ENCODE measurements at regions not wholly inside any gene's neighbourhood (a gene's known extent, or its start where the extent isn't known, plus 50 kb on each side); places are given as distances from the start of the nearest gene placed in this dataset.

DNA sequence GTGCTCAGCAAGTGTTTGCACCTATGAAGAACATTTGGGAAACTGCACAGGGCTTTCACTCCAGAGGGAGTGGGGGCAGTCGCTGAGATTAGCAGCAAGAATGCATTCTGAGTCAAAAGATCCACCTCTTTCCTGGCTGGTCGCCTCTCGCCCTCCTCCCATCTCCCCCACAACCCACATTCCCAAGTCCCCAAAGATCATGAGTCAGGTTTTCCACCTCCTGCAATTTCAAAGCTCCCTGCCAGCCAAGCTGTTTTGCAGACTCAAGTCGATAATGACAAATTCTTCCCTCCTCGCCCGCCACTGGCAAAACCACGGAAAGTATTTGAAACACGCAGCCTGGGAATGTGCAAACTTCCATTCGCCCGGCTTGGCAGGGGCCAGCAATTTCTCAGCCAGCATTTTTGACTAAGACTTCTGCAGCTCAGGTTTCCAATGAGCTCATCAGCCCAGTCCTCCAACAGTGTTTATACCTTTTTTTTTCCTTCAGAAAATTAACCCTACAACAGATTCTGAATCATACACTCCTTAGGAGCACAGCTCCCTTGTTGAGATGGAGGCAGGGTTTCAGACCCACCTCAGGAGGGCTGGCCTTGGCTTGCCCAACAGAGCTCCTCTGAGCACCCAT, 181.4 kb downstream of the SMAD6 start:
- Histone ChIP-seq H3K4me3 (ENCODE audit: low read depth, low read length) (no peak overlapping the region), H3K9me3 (no peaks in the 10 kb centered on the region), H3K4me1 (no peaks in the 10 kb centered on the region), H3K27me3 (no peaks in the 10 kb centered on the region), H3K36me3 (no peaks in the 10 kb centered on the region)
- TF ChIP-seq, protein P1, sequence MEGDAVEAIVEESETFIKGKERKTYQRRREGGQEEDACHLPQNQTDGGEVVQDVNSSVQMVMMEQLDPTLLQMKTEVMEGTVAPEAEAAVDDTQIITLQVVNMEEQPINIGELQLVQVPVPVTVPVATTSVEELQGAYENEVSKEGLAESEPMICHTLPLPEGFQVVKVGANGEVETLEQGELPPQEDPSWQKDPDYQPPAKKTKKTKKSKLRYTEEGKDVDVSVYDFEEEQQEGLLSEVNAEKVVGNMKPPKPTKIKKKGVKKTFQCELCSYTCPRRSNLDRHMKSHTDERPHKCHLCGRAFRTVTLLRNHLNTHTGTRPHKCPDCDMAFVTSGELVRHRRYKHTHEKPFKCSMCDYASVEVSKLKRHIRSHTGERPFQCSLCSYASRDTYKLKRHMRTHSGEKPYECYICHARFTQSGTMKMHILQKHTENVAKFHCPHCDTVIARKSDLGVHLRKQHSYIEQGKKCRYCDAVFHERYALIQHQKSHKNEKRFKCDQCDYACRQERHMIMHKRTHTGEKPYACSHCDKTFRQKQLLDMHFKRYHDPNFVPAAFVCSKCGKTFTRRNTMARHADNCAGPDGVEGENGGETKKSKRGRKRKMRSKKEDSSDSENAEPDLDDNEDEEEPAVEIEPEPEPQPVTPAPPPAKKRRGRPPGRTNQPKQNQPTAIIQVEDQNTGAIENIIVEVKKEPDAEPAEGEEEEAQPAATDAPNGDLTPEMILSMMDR (IDR thresholded peaks at IDR 0.05; ENCODE audit: low read depth, low read length), result no peak
- no peak for DNase-seq

DNA sequence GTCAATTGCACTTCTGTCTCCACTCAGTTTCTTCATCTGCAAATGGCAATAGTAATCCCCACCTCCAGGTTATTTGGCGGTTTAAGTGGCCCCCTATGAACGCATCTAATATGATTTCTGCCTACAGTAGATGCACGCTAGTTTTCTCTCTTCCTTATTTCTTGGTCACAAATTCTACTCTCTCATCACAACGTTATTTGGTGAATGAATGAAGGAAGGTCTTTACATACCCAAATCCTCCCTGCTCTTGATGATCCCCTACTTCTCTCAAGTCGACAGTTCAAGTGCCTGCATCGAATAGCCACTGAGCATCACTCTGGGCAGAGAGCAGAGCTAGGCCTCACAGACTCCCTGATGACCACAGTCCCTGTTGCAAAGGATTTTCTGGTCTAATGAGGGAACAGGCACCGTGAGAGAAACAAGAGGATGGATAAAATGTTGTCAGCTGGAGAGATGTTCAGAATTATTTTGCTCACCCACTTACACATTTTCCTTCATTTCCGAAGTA, 181.2 kb upstream of the SMAD3 start:
- Histone ChIP-seq H3K4me3 (ENCODE audit: low read depth, low read length) (no peak overlapping the region), H3K27me3 (no peaks in the 10 kb centered on the region), H3K36me3 (no peaks in the 10 kb centered on the region), H3K4me1 (no peaks in the 10 kb centered on the region), H3K9me3 (no peaks in the 10 kb centered on the region)
- TF ChIP-seq, protein P1 (IDR thresholded peaks at IDR 0.05; ENCODE audit: low read depth, low read length), result no peak
- no peak for DNase-seq

DNA sequence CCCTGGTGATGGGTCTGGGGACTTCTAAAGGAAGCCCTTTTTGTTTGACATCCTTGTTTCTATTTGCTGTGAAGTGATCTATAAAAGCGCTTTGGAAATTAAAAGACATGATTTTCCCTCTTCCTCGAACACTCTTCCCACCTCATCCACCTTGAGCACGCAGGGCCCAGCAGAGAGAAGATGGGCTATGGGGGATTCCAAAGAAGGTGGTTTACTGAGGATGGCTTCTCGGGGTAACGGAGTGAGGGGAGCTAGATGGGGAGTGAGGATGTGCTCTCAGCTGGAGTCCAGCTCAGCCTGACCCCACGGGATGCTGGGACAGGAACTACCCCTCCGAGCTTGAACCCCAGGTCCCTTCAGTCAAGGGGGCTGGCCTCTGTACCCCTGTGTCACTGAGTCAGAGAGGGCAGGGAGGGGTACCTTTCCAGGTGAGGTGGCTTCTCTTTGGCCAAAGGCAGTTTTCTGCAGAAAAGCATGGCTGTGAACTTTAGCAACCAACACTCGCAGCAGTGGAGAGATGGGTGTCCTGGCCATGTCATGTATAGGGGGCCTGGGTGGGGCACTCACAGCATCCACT, 180.7 kb upstream of the SMAD3 start:
- DNase-seq, result no peak
- no peaks in the 10 kb centered on the region for H3K27me3 ChIP-seq
- no peaks in the 10 kb centered on the region for H3K4me1 ChIP-seq
- TF ChIP-seq, protein P1 (IDR thresholded peaks at IDR 0.05; ENCODE audit: low read depth, low read length), result no peak
- no peak overlapping the region for H3K4me3 ChIP-seq (ENCODE audit: low read depth, low read length)
- no peaks in the 10 kb centered on the region for H3K9me3 ChIP-seq
- H3K36me3 ChIP-seq, result no peaks in the 10 kb centered on the region

DNA sequence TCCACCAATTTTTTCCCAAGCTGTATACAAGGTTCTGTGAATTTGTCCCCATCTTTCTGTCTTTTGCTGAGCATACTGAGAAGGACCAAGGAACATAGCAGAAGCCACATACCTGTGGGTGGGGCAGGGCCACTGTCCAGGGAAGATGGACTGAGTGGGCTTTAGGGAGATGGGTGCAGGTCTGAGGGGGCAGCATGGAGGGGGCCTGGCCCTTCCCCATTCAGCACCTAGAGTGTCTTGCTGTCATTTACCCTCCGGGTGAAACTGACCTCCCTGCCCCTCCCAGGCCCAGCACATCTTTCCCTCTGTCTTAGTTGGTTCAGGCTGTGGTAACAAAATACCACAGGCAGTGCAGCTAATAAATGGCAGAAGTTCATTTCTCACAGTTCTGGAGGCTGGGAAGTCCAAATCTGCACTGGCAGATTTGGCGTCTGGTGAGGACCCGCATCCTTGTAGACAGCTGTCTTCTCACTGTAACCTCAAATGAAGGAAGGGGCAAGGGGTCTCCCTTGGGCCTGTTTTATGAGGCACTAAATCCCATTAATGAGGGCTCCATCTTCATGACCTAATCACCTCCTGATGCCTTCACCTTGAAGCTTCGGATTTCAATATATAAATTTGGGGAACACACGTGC, 180.0 kb upstream of the SMAD3 start:
- H3K36me3 ChIP-seq, result no peaks in the 10 kb centered on the region
- no peaks in the 10 kb centered on the region for H3K9me3 ChIP-seq
- DNase-seq, result no peak
- H3K27me3 ChIP-seq, result no peaks in the 10 kb centered on the region
- TF ChIP-seq, protein P1 (IDR thresholded peaks at IDR 0.05; ENCODE audit: low read depth, low read length), result no peak
- H3K4me3 ChIP-seq (ENCODE audit: low read depth, low read length), result no peak overlapping the region
- H3K4me1 ChIP-seq, result no peaks in the 10 kb centered on the region

DNA sequence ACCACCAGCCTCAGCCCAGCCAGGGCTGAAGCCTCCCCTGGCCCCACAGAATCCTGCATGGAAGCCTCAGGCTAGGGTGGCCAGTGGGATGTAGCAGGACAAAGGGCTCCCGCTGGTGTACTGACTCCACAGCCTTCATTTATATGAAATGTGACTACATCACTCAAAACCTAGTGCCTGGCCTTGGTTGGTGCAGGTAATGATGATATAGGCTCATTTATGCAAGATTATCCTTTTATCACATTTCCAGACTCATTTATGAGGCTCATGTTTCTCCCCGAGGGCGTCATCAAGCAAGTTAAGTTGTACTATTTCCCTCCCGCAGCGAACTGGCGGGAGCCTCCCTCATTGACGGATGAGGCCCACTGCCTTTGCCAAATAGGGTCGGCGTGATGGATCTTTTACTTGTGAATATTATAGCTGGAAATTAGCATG, 179.1 kb upstream of the SMAD3 start:
- no peaks in the 10 kb centered on the region for H3K4me1 ChIP-seq
- no peak overlapping the region for H3K4me3 ChIP-seq (ENCODE audit: low read depth, low read length)
- DNase-seq, result no peak
- no peaks in the 10 kb centered on the region for H3K36me3 ChIP-seq
- H3K27me3 ChIP-seq, result no peaks in the 10 kb centered on the region
- H3K9me3 ChIP-seq, result no peaks in the 10 kb centered on the region
- TF ChIP-seq, protein P1 (IDR thresholded peaks at IDR 0.05; ENCODE audit: low read depth, low read length), result no peak

Measured in BE2C (cell line).